Ishikawa (cell line): ENCODE measurements at regions not wholly inside any gene's neighbourhood (a gene's known extent, or its start where the extent isn't known, plus 50 kb on each side); places are given as distances from the start of the nearest gene placed in this dataset.

Experiments used
- CREB1 ChIP-seq: IDR thresholded peaks from 2 replicates; pipeline ENCODE4 v1.6.1; 2012; ENCODE audit warnings: low read depth
- EGR1 ChIP-seq: IDR thresholded peaks from 2 replicates; pipeline ENCODE4 v1.6.1; 2012
- EP300 ChIP-seq: IDR thresholded peaks from 2 replicates; pipeline ENCODE4 v1.6.1; 2012; ENCODE audit warnings: borderline replicate concordance
- NFIC ChIP-seq: IDR thresholded peaks from 2 replicates; pipeline ENCODE4 v1.6.1; 2012
- RAD21 ChIP-seq: IDR thresholded peaks from 2 replicates; pipeline ENCODE4 v1.6.1; 2012; ENCODE audit warnings: low read depth
- REST ChIP-seq: IDR thresholded peaks from 2 replicates; pipeline ENCODE4 v1.6.1; 2012; ENCODE audit warnings: low read depth, mild to moderate bottlenecking
- TEAD4 ChIP-seq: IDR thresholded peaks from 2 replicates; pipeline ENCODE4 v1.6.1; 2012
- YY1 ChIP-seq: IDR thresholded peaks from 2 replicates; pipeline ENCODE4 v1.6.1; 2012; ENCODE audit warnings: low read depth

DNA sequence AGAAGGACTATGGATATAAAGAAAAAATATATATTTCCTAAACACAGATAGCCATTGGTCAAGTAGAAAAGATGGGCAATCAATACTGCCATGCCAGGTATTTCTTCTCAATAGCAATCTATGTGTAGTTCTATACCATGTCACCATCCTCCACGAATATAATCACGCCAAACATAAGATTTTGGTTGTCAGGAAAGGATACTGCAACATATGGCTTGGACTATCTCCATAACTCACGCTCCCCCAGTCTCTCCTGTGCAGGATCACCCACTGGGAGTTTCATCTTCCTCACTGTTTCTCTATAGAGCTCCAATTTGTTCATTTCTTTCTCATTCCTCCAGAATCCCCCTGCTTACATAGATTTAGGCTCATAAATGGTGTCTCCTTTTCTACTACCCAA, 462.9 kb upstream of the KCNMB2 start:
- TF ChIP-seq CREB1 = no peak
- TF ChIP-seq REST = no peak
- no peak for TF ChIP-seq TEAD4
- TF ChIP-seq RAD21 = no peak
- TF ChIP-seq NFIC = no peak
- no peak for TF ChIP-seq EGR1
- TF ChIP-seq EP300 = no peak
- TF ChIP-seq YY1 = no peak
